ENCODE measurements at regions not wholly inside any gene's neighbourhood (a gene's known extent, or its start where the extent isn't known, plus 50 kb on each side); places are given as distances from the start of the nearest gene placed in this dataset.

GRCh38 chr6:145138469-145139139 is 596.7 kb downstream of the EPM2A start:
- TF ChIP-seq, protein P1, sequence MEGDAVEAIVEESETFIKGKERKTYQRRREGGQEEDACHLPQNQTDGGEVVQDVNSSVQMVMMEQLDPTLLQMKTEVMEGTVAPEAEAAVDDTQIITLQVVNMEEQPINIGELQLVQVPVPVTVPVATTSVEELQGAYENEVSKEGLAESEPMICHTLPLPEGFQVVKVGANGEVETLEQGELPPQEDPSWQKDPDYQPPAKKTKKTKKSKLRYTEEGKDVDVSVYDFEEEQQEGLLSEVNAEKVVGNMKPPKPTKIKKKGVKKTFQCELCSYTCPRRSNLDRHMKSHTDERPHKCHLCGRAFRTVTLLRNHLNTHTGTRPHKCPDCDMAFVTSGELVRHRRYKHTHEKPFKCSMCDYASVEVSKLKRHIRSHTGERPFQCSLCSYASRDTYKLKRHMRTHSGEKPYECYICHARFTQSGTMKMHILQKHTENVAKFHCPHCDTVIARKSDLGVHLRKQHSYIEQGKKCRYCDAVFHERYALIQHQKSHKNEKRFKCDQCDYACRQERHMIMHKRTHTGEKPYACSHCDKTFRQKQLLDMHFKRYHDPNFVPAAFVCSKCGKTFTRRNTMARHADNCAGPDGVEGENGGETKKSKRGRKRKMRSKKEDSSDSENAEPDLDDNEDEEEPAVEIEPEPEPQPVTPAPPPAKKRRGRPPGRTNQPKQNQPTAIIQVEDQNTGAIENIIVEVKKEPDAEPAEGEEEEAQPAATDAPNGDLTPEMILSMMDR (IDR thresholded peaks at IDR 0.05), result no peak
- TF ChIP-seq POLR2AphosphoS5 (IDR thresholded peaks at IDR 0.05; ENCODE audit: low read depth, low read length), result no peak
